Progenitor cell of endocrine pancreas (in vitro differentiated cells): ENCODE measurements at regions not wholly inside any gene's neighbourhood (a gene's known extent, or its start where the extent isn't known, plus 50 kb on each side); places are given as distances from the start of the nearest gene placed in this dataset.
A peak's percentile ranks its signal among the peaks of the same experiment; 100 is the strongest.

Experiments
- DNase-seq: peaks from one replicate; pipeline ENCODE4 v3.0.0; 2021; ENCODE audit warnings: low spot score; ENCODE audit not compliant: unreplicated experiment
- H3K27ac Mint-ChIP-seq: 2 replicates; pipeline ENCODE4 v1.8.0; 2021; ENCODE audit warnings: mild to moderate bottlenecking, moderate library complexity, mixed read lengths
- H3K27me3 Mint-ChIP-seq: 2 replicates; pipeline ENCODE4 v1.8.0; 2021; ENCODE audit warnings: mixed read lengths
- H3K36me3 Mint-ChIP-seq: 2 replicates; pipeline ENCODE4 v1.8.0; 2022; ENCODE audit warnings: mixed read lengths; ENCODE audit not compliant: insufficient read depth
- H3K4me1 Mint-ChIP-seq: 2 replicates; pipeline ENCODE4 v1.8.0; 2021; ENCODE audit warnings: low read depth, mixed read lengths
- H3K4me3 Mint-ChIP-seq: 2 replicates; pipeline ENCODE4 v1.8.0; 2021; ENCODE audit warnings: low read depth, mild to moderate bottlenecking, moderate library complexity, mixed read lengths
- H3K9me3 Mint-ChIP-seq: 2 replicates; pipeline ENCODE4 v1.8.0; 2021; ENCODE audit warnings: low read depth, mixed read lengths
- CTCF ChIP-seq: fragments of 200-600 bp; sonication (generic); IDR thresholded peaks from one replicate; pipeline ENCODE4 v1.5.0; 2021; ENCODE audit warnings: antibody characterized with exemption, mild to moderate bottlenecking; ENCODE audit not compliant: unreplicated experiment

GRCh38 chr21:16570856-16571255 is 841.1 kb downstream of the USP25 start:
- no peaks in the 10 kb centered on the region for H3K36me3 Mint-ChIP-seq
- H3K9me3 Mint-ChIP-seq = peaks cover 3% of the 10 kb centered on the region
- no peak overlapping the region for H3K27ac Mint-ChIP-seq
- H3K27me3 Mint-ChIP-seq = no peaks in the 10 kb centered on the region
- H3K4me1 Mint-ChIP-seq = peaks cover 24% of the 10 kb centered on the region
- no peak for TF ChIP-seq CTCF
- no peak overlapping the region for H3K4me3 Mint-ChIP-seq
- DNase-seq = no peak

- Mint-ChIP-seq H3K27me3 (no peaks in the 10 kb centered on the region), H3K36me3 (no peaks in the 10 kb centered on the region), H3K27ac (no peak overlapping the region), H3K4me1 (peaks cover 24% of the 10 kb centered on the region), H3K9me3 (peaks cover 3% of the 10 kb centered on the region), H3K4me3 (no peak overlapping the region)
- no peak for DNase-seq
- no peak for TF ChIP-seq CTCF
Measured at GRCh38 chr21:16571594-16571993, 841.8 kb downstream of the USP25 start.

- H3K36me3 Mint-ChIP-seq = no peaks in the 10 kb centered on the region
- no peak for TF ChIP-seq CTCF
- no peak overlapping the region for H3K4me3 Mint-ChIP-seq
- no peak overlapping the region for H3K27ac Mint-ChIP-seq
- H3K9me3 Mint-ChIP-seq = peaks cover 3% of the 10 kb centered on the region
- DNase-seq = no peak
- H3K4me1 Mint-ChIP-seq = peaks cover 21% of the 10 kb centered on the region
- no peaks in the 10 kb centered on the region for H3K27me3 Mint-ChIP-seq
Measured at GRCh38 chr21:16572032-16572431, 842.2 kb downstream of the USP25 start.

- Mint-ChIP-seq H3K4me3 (no peak overlapping the region), H3K27ac (peak overlapping the region; percentile 11), H3K36me3 (no peaks in the 10 kb centered on the region), H3K4me1 (peaks cover 13% of the 10 kb centered on the region), H3K9me3 (peaks cover 3% of the 10 kb centered on the region), H3K27me3 (no peaks in the 10 kb centered on the region)
- TF ChIP-seq CTCF = no peak
- no peak for DNase-seq
Measured at GRCh38 chr21:16573578-16573977, 843.8 kb downstream of the USP25 start.

- no peaks in the 10 kb centered on the region for H3K36me3 Mint-ChIP-seq
- no peak for DNase-seq
- peaks cover 3% of the 10 kb centered on the region for H3K9me3 Mint-ChIP-seq
- TF ChIP-seq CTCF = no peak
- no peak overlapping the region for H3K27ac Mint-ChIP-seq
- no peak overlapping the region for H3K4me3 Mint-ChIP-seq
- H3K4me1 Mint-ChIP-seq = peaks cover 18% of the 10 kb centered on the region
- H3K27me3 Mint-ChIP-seq = no peaks in the 10 kb centered on the region
Measured at GRCh38 chr21:16577975-16578374, 848.2 kb downstream of the USP25 start.
